K562 (cell line): ENCODE measurements at regions not wholly inside any gene's neighbourhood (a gene's known extent, or its start where the extent isn't known, plus 50 kb on each side); places are given as distances from the start of the nearest gene placed in this dataset.

Experiments
- ARNT ChIP-seq, 2 experiments: fragments of 450-650 bp; IDR thresholded peaks; 2 replicates each; pipeline ENCODE4 v1.6.1; 2016; ENCODE audit warnings: mild to moderate bottlenecking in 1 of 2
- CTBP1 ChIP-seq: fragments of 450-650 bp; IDR thresholded peaks from 2 replicates; pipeline ENCODE4 v1.6.1; 2016; ENCODE audit warnings: borderline replicate concordance
- DLX4 ChIP-seq: fragments of 250-450 bp; sonication (Bioruptor Pico); IDR thresholded peaks from 2 replicates; pipeline ENCODE4 v1.6.1; 2021; ENCODE audit warnings: mild to moderate bottlenecking
- FOXK2 ChIP-seq, 2 experiments: fragments of 450-650 bp; IDR thresholded peaks in 1 of 2; conservative IDR thresholded peaks in 1 of 2; 2 replicates each; pipeline ENCODE4 v1.6.1; 2016; ENCODE audit warnings: low read depth in 2 of 2, mild to moderate bottlenecking in 1 of 2
- MEIS2 ChIP-seq: fragments of 450-650 bp; IDR thresholded peaks from 2 replicates; pipeline ENCODE4 v1.6.1; 2014; ENCODE audit warnings: mild to moderate bottlenecking; ENCODE audit not compliant: partially characterized antibody
- MYBL2 ChIP-seq, 2 experiments: fragments of 450-650 bp in 1 of 2; sonication (generic) in 1 of 2; formaldehyde crosslinking in 1 of 2; IDR thresholded peaks; 2 replicates each; pipeline versions ENCODE4 v1.6.1 to v1.8.1; 2017 to 2022; ENCODE audit warnings: borderline replicate concordance in 1 of 2, inconsistent platforms in 1 of 2, low read depth in 1 of 2, mild to moderate bottlenecking in 1 of 2, missing genetic modification reagents in 1 of 2, moderate library complexity in 1 of 2
- NR2C1 ChIP-seq, 2 experiments: fragments of 450-650 bp; IDR thresholded peaks; 2 replicates each; pipeline ENCODE4 v1.6.1; 2017; ENCODE audit warnings: mild to moderate bottlenecking in 2 of 2, antibody characterized with exemption in 1 of 2, inconsistent platforms in 1 of 2, missing compliant biosample characterization in 1 of 2, missing genetic modification characterization in 1 of 2
- PBX2 ChIP-seq, 2 experiments: IDR thresholded peaks in 1 of 2; conservative IDR thresholded peaks in 1 of 2; 2 replicates each; pipeline ENCODE4 v1.6.1; 2016; ENCODE audit warnings: low read depth in 2 of 2, mild to moderate bottlenecking in 1 of 2, missing compliant biosample characterization in 1 of 2, missing genetic modification characterization in 1 of 2, moderate library complexity in 1 of 2
- TF ChIP-seq, protein P1 (sequence below): fragments of 250-450 bp; sonication (Bioruptor Pico); IDR thresholded peaks from 2 replicates; pipeline ENCODE4 v1.4.0; 2020
- TF ChIP-seq, protein P2 (sequence below): fragments of 450-650 bp; IDR thresholded peaks from 2 replicates; pipeline ENCODE4 v1.6.1; 2016; ENCODE audit warnings: mild to moderate bottlenecking
- TF ChIP-seq, protein P3 (sequence below): fragments of 450-650 bp; conservative IDR thresholded peaks from 2 replicates; pipeline ENCODE4 v1.6.1; 2016; ENCODE audit warnings: missing genetic modification characterization, low read depth, mild to moderate bottlenecking, control low read depth, missing compliant biosample characterization

DNA sequence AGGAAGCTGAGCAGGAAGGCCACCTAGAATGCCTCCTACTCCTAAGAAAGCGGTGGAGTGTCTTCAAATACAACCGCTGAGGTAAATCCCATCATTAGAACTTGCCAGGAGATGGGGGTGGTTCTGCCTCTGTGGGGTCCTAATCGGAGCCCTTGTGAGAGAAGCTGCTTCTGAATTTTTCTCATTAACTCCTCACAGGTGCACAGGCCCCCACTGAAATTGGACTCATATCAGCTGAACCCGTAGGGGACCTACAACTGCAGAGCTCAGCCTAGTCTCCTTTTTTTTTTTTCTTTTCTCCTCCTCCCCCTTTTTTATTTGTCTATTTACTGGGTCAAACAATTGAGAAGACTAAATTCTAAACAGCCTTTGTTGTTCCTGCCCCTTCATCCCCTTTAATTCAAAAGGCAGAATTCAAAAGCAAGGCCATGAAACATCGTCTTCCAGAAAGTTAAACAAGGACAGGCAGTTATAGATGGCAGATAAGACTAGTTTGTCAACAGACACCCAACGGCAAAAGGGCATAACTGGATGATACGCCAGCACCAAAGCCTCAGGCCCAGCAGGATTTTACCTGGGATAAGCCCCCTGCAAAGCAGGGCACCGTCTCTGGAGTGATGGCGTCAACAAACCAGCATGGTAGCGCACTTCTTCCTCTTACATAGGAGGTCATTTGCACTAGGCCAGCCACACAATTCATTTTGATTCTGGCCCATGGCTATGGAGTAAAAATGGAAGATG is 213.7 kb upstream of the HES1 start (continued):
- peak; percentile 65; a peak in 3 of 4 replicates for TF ChIP-seq FOXK2 (conservative IDR thresholded peaks at IDR 0.05 in 1 of 2, IDR thresholded peaks at IDR 0.05 in 1 of 2; ENCODE audit: low read depth in 2 of 2)
- 0 out of 2 replicates have a peak, but pooled peaks have one; percentile 9 for TF ChIP-seq CTBP1
- 0 out of 4 replicates have a peak, but pooled peaks of 1 of the 2 experiments have one; percentile 30 for TF ChIP-seq ARNT (IDR thresholded peaks at IDR 0.05)
- TF ChIP-seq, protein P1, sequence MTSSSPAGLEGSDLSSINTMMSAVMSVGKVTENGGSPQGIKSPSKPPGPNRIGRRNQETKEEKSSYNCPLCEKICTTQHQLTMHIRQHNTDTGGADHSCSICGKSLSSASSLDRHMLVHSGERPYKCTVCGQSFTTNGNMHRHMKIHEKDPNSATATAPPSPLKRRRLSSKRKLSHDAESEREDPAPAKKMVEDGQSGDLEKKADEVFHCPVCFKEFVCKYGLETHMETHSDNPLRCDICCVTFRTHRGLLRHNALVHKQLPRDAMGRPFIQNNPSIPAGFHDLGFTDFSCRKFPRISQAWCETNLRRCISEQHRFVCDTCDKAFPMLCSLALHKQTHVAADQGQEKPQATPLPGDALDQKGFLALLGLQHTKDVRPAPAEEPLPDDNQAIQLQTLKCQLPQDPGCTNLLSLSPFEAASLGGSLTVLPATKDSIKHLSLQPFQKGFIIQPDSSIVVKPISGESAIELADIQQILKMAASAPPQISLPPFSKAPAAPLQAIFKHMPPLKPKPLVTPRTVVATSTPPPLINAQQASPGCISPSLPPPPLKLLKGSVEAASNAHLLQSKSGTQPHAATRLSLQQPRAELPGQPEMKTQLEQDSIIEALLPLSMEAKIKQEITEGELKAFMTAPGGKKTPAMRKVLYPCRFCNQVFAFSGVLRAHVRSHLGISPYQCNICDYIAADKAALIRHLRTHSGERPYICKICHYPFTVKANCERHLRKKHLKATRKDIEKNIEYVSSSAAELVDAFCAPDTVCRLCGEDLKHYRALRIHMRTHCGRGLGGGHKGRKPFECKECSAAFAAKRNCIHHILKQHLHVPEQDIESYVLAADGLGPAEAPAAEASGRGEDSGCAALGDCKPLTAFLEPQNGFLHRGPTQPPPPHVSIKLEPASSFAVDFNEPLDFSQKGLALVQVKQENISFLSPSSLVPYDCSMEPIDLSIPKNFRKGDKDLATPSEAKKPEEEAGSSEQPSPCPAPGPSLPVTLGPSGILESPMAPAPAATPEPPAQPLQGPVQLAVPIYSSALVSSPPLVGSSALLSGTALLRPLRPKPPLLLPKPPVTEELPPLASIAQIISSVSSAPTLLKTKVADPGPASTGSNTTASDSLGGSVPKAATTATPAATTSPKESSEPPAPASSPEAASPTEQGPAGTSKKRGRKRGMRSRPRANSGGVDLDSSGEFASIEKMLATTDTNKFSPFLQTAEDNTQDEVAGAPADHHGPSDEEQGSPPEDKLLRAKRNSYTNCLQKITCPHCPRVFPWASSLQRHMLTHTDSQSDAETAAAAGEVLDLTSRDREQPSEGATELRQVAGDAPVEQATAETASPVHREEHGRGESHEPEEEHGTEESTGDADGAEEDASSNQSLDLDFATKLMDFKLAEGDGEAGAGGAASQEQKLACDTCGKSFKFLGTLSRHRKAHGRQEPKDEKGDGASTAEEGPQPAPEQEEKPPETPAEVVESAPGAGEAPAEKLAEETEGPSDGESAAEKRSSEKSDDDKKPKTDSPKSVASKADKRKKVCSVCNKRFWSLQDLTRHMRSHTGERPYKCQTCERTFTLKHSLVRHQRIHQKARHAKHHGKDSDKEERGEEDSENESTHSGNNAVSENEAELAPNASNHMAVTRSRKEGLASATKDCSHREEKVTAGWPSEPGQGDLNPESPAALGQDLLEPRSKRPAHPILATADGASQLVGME (CRISPR knock-in tag): peak; percentile 75; the same call in 1 of the 2 replicates
- TF ChIP-seq, protein P2, sequence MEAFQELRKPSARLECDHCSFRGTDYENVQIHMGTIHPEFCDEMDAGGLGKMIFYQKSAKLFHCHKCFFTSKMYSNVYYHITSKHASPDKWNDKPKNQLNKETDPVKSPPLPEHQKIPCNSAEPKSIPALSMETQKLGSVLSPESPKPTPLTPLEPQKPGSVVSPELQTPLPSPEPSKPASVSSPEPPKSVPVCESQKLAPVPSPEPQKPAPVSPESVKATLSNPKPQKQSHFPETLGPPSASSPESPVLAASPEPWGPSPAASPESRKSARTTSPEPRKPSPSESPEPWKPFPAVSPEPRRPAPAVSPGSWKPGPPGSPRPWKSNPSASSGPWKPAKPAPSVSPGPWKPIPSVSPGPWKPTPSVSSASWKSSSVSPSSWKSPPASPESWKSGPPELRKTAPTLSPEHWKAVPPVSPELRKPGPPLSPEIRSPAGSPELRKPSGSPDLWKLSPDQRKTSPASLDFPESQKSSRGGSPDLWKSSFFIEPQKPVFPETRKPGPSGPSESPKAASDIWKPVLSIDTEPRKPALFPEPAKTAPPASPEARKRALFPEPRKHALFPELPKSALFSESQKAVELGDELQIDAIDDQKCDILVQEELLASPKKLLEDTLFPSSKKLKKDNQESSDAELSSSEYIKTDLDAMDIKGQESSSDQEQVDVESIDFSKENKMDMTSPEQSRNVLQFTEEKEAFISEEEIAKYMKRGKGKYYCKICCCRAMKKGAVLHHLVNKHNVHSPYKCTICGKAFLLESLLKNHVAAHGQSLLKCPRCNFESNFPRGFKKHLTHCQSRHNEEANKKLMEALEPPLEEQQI: peak; percentile 45; the same call in 1 of the 2 replicates
- TF ChIP-seq DLX4 (CRISPR knock-in tag): no peak
- TF ChIP-seq NR2C1 (IDR thresholded peaks at IDR 0.05): peak; percentile 28; the same call in 1 of the 2 replicates
- peak; percentile 63 for TF ChIP-seq NR2C1 (tag; IDR thresholded peaks at IDR 0.05)
- TF ChIP-seq MEIS2: peak; percentile 44
- TF ChIP-seq, protein P3, sequence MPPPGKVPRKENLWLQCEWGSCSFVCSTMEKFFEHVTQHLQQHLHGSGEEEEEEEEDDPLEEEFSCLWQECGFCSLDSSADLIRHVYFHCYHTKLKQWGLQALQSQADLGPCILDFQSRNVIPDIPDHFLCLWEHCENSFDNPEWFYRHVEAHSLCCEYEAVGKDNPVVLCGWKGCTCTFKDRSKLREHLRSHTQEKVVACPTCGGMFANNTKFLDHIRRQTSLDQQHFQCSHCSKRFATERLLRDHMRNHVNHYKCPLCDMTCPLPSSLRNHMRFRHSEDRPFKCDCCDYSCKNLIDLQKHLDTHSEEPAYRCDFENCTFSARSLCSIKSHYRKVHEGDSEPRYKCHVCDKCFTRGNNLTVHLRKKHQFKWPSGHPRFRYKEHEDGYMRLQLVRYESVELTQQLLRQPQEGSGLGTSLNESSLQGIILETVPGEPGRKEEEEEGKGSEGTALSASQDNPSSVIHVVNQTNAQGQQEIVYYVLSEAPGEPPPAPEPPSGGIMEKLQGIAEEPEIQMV: 0 out of 2 replicates have a peak, but pooled peaks have one; percentile 14
- TF ChIP-seq MYBL2 (IDR thresholded peaks at IDR 0.05; ENCODE audit: low read depth): peak; percentile 80
- TF ChIP-seq MYBL2 (CRISPR knock-in tag; IDR thresholded peaks at IDR 0.05; ENCODE audit: borderline replicate concordance): no peak
- no peak for TF ChIP-seq PBX2 (CRISPR knock-in tag; IDR thresholded peaks at IDR 0.05; ENCODE audit: low read depth)
- TF ChIP-seq PBX2 (tag; conservative IDR thresholded peaks at IDR 0.05; ENCODE audit: low read depth): peak; percentile 40; the same call in 1 of the 2 replicates
